ENCODE measurements at regions not wholly inside any gene's neighbourhood (a gene's known extent, or its start where the extent isn't known, plus 50 kb on each side); places are given as distances from the start of the nearest gene placed in this dataset.

GRCh38 chr12:92992041-92992440 lies 62.9 kb upstream of the EEA1 start:
- no peaks in the 10 kb centered on the region for H3K36me3 Mint-ChIP-seq (ENCODE audit: low read depth)

GRCh38 chr12:92993259-92993658 lies 64.2 kb upstream of the EEA1 start:
- Mint-ChIP-seq H3K9me3 (ENCODE audit: low read depth) (peaks cover 5% of the 10 kb centered on the region), H3K27me3 (ENCODE audit: low read depth) (no peaks in the 10 kb centered on the region), H3K4me1 (ENCODE audit: low read depth) (no peaks in the 10 kb centered on the region), H3K36me3 (ENCODE audit: low read depth) (no peaks in the 10 kb centered on the region), H3K4me3 (ENCODE audit: unreplicated experiment) (no peak overlapping the region), H3K27ac (ENCODE audit: unreplicated experiment) (no peak overlapping the region)
- DNase-seq (ENCODE audit: low spot score), result no peak
- TF ChIP-seq, protein P1, sequence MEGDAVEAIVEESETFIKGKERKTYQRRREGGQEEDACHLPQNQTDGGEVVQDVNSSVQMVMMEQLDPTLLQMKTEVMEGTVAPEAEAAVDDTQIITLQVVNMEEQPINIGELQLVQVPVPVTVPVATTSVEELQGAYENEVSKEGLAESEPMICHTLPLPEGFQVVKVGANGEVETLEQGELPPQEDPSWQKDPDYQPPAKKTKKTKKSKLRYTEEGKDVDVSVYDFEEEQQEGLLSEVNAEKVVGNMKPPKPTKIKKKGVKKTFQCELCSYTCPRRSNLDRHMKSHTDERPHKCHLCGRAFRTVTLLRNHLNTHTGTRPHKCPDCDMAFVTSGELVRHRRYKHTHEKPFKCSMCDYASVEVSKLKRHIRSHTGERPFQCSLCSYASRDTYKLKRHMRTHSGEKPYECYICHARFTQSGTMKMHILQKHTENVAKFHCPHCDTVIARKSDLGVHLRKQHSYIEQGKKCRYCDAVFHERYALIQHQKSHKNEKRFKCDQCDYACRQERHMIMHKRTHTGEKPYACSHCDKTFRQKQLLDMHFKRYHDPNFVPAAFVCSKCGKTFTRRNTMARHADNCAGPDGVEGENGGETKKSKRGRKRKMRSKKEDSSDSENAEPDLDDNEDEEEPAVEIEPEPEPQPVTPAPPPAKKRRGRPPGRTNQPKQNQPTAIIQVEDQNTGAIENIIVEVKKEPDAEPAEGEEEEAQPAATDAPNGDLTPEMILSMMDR (IDR thresholded peaks at IDR 0.05), result no peak

More at GRCh38 chr12:92992041-92992440, 62.9 kb upstream of the EEA1 start:
- Mint-ChIP-seq H3K27me3 (ENCODE audit: low read depth) (no peaks in the 10 kb centered on the region), H3K27ac (ENCODE audit: unreplicated experiment) (no peak overlapping the region), H3K9me3 (ENCODE audit: low read depth) (peaks cover 5% of the 10 kb centered on the region), H3K4me1 (ENCODE audit: low read depth) (peaks cover 11% of the 10 kb centered on the region), H3K4me3 (ENCODE audit: unreplicated experiment) (no peak overlapping the region)
- no peak for DNase-seq (ENCODE audit: low spot score)
- TF ChIP-seq, protein P1 (IDR thresholded peaks at IDR 0.05), result no peak

- Mint-ChIP-seq H3K4me1 (ENCODE audit: low read depth) (no peaks in the 10 kb centered on the region), H3K27ac (ENCODE audit: unreplicated experiment) (no peak overlapping the region), H3K27me3 (ENCODE audit: low read depth) (no peaks in the 10 kb centered on the region), H3K9me3 (ENCODE audit: low read depth) (peaks cover 5% of the 10 kb centered on the region), H3K4me3 (ENCODE audit: unreplicated experiment) (no peak overlapping the region), H3K36me3 (ENCODE audit: low read depth) (no peaks in the 10 kb centered on the region)
- DNase-seq (ENCODE audit: low spot score), result no peak
- TF ChIP-seq, protein P1 (IDR thresholded peaks at IDR 0.05), result no peak
Measured at GRCh38 chr12:92995258-92995903, 66.3 kb upstream of the EEA1 start.

- TF ChIP-seq, protein P1 (IDR thresholded peaks at IDR 0.05), result no peak
- peaks cover 16% of the 10 kb centered on the region for H3K4me1 Mint-ChIP-seq (ENCODE audit: low read depth)
- DNase-seq (ENCODE audit: low spot score), result no peak
- H3K9me3 Mint-ChIP-seq (ENCODE audit: low read depth), result no peaks in the 10 kb centered on the region
- no peaks in the 10 kb centered on the region for H3K36me3 Mint-ChIP-seq (ENCODE audit: low read depth)
- no peak overlapping the region for H3K4me3 Mint-ChIP-seq (ENCODE audit: unreplicated experiment)
- H3K27ac Mint-ChIP-seq (ENCODE audit: unreplicated experiment), result no peak overlapping the region
- no peaks in the 10 kb centered on the region for H3K27me3 Mint-ChIP-seq (ENCODE audit: low read depth)
Measured at GRCh38 chr12:93000026-93000425, 70.9 kb upstream of the EEA1 start.

DNA sequence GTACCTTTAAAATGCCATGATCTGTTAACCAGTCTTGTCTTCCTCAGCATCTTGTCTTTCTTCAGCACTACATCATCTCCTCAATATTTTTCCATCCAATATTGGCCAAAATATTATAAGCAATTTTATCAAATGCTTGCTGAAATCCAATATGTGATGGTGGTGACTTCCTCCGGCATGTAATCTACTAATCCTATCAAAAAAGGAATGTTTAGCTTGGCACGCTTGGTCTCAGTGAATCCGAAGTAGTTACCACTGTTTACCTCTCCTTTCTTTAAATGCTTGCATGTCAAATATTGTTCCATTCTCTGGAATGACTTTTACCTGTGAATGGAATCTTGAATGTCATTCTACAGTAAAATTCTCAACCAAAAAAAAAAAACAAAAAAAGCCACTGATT lies 72.3 kb upstream of the EEA1 start:
- no peak for DNase-seq (ENCODE audit: low spot score)
- Mint-ChIP-seq H3K36me3 (ENCODE audit: low read depth) (no peaks in the 10 kb centered on the region), H3K4me1 (ENCODE audit: low read depth) (peaks cover 16% of the 10 kb centered on the region), H3K27me3 (ENCODE audit: low read depth) (no peaks in the 10 kb centered on the region), H3K9me3 (ENCODE audit: low read depth) (no peaks in the 10 kb centered on the region), H3K27ac (ENCODE audit: unreplicated experiment) (no peak overlapping the region), H3K4me3 (ENCODE audit: unreplicated experiment) (no peak overlapping the region)
- TF ChIP-seq, protein P1 (IDR thresholded peaks at IDR 0.05), result no peak
